RWPE2 (cell line): ENCODE measurements at regions not wholly inside any gene's neighbourhood (a gene's known extent, or its start where the extent isn't known, plus 50 kb on each side); places are given as distances from the start of the nearest gene placed in this dataset.

Source experiments
- ATAC-seq: fragments of 200-7000 bp; cut with Tn5 transposase; 3 replicates; pipeline ENCODE4 v1.9.1; 2021; ENCODE audit warnings: low read depth
- DNase-seq: peaks from one replicate; pipeline ENCODE4 v3.0.0-alpha.2; 2020; ENCODE audit warnings: low spot score
- H3K27ac ChIP-seq: fragments of 450-650 bp; 2 replicates; pipeline ENCODE4 v1.5.1; 2017; ENCODE audit warnings: mild to moderate bottlenecking; ENCODE audit not compliant: poor library complexity, severe bottlenecking
- H3K27me3 ChIP-seq: fragments of 250-450 bp; sonication (Bioruptor Pico); 2 replicates; pipeline ENCODE4 v1.5.1; 2021; ENCODE audit warnings: mild to moderate bottlenecking, moderate library complexity; ENCODE audit not compliant: insufficient read depth, poor library complexity, severe bottlenecking
- H3K36me3 ChIP-seq: fragments of 250-450 bp; sonication (Bioruptor Pico); 2 replicates; pipeline ENCODE4 v1.5.1; 2020; ENCODE audit warnings: low read depth, mild to moderate bottlenecking, moderate library complexity
- H3K4me1 ChIP-seq: fragments of 250-450 bp; sonication (Bioruptor Pico); 2 replicates; pipeline ENCODE4 v1.5.1; 2021; ENCODE audit warnings: mild to moderate bottlenecking, moderate library complexity; ENCODE audit not compliant: insufficient read depth, poor library complexity, severe bottlenecking
- H3K4me3 ChIP-seq: fragments of 250-450 bp; sonication (Bioruptor Pico); 2 replicates; pipeline ENCODE4 v1.5.1; 2021; ENCODE audit warnings: mild to moderate bottlenecking, moderate library complexity; ENCODE audit not compliant: severe bottlenecking
- H3K9me3 ChIP-seq: fragments of 250-450 bp; sonication (Bioruptor Pico); 2 replicates; pipeline ENCODE4 v1.5.1; 2021; ENCODE audit warnings: mild to moderate bottlenecking, moderate library complexity; ENCODE audit not compliant: severe bottlenecking
- CTCF ChIP-seq: fragments of 450-650 bp; IDR thresholded peaks from one replicate; pipeline ENCODE4 v1.5.1; 2017; ENCODE audit warnings: mild to moderate bottlenecking, moderate library complexity; ENCODE audit not compliant: poor library complexity, severe bottlenecking

- DNase-seq (no peak), ATAC-seq (no peak)
- Histone ChIP-seq H3K27me3 (peaks cover 2% of the 10 kb centered on the region), H3K27ac (no peak overlapping the region), H3K4me1 (no peaks in the 10 kb centered on the region), H3K4me3 (no peak overlapping the region), H3K36me3 (no peaks in the 10 kb centered on the region), H3K9me3 (no peaks in the 10 kb centered on the region)
- TF ChIP-seq CTCF: no peak
Measured at GRCh38 chr18:38010037-38010436, 444.4 kb upstream of the CELF4 start.

GRCh38 chr18:38009320-38009719 is 443.7 kb upstream of the CELF4 start:
- Histone ChIP-seq H3K36me3 (no peaks in the 10 kb centered on the region), H3K27ac (no peak overlapping the region), H3K4me3 (no peak overlapping the region), H3K9me3 (no peaks in the 10 kb centered on the region), H3K4me1 (no peaks in the 10 kb centered on the region), H3K27me3 (peaks cover 2% of the 10 kb centered on the region)
- no peak for DNase-seq
- no peak for ATAC-seq
- TF ChIP-seq CTCF: no peak

GRCh38 chr18:38007676-38008330 is 442.2 kb upstream of the CELF4 start:
- no peaks in the 10 kb centered on the region for H3K9me3 ChIP-seq
- DNase-seq (no peak), ATAC-seq (no peak)
- no peaks in the 10 kb centered on the region for H3K36me3 ChIP-seq
- no peaks in the 10 kb centered on the region for H3K4me1 ChIP-seq
- no peak overlapping the region for H3K4me3 ChIP-seq
- H3K27me3 ChIP-seq: peaks cover 2% of the 10 kb centered on the region
- H3K27ac ChIP-seq: no peak overlapping the region
- no peak for TF ChIP-seq CTCF

GRCh38 chr18:38007026-38007425 is 441.4 kb upstream of the CELF4 start:
- Histone ChIP-seq H3K9me3 (no peaks in the 10 kb centered on the region), H3K27ac (no peak overlapping the region), H3K27me3 (peaks cover 2% of the 10 kb centered on the region), H3K4me1 (no peaks in the 10 kb centered on the region), H3K4me3 (no peak overlapping the region), H3K36me3 (no peaks in the 10 kb centered on the region)
- DNase-seq: no peak
- TF ChIP-seq CTCF: no peak
- no peak for ATAC-seq

DNA sequence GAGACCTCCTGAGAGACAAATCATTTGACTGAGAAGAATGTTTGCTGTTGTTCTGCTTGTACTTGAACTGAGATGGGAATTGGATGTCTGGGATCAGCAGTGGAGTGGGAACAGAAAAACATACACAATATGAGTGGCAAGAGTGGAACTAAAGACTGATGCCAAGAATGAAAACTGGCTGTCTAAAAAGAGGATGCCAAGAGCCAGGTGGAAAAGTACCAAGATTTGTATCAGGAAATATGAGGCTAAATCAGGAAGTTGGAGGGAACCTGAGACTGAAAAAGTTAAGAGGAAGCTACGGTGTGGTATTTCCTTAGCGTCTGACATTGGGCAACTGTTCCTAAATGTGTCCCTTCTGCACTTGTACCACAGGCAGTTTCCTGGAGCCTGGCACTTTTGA is 440.9 kb upstream of the CELF4 start:
- no peak overlapping the region for H3K27ac ChIP-seq
- TF ChIP-seq CTCF: no peak
- peaks cover 2% of the 10 kb centered on the region for H3K27me3 ChIP-seq
- no peaks in the 10 kb centered on the region for H3K36me3 ChIP-seq
- no peaks in the 10 kb centered on the region for H3K9me3 ChIP-seq
- no peak for DNase-seq
- no peak for ATAC-seq
- H3K4me3 ChIP-seq: no peak overlapping the region
- no peaks in the 10 kb centered on the region for H3K4me1 ChIP-seq
